Keratinocyte (primary cell): ENCODE measurements at regions not wholly inside any gene's neighbourhood (a gene's known extent, or its start where the extent isn't known, plus 50 kb on each side); places are given as distances from the start of the nearest gene placed in this dataset.

Source experiments
- CTCF ChIP-seq, 3 experiments: IDR thresholded peaks in 1 of 3; conservative IDR thresholded peaks in 1 of 3; optimal IDR thresholded peaks in 1 of 3; 2 replicates in 2 of 3; 3 replicates in 1 of 3; pipeline versions ENCODE3 to v1.5.1; 2011; ENCODE audit warnings: low read length in 3 of 3, mild to moderate bottlenecking in 3 of 3, moderate library complexity in 2 of 3, control low read depth in 1 of 3, inconsistent platforms in 1 of 3; ENCODE audit not compliant: insufficient read depth in 2 of 3; ENCODE audit errors: extremely low read depth in 1 of 3
- EZH2 ChIP-seq: IDR thresholded peaks from one replicate; pipeline ENCODE4 v1.6.1; 2012; ENCODE audit warnings: inconsistent platforms, mild to moderate bottlenecking, low read length, moderate library complexity

- TF ChIP-seq CTCF (optimal IDR thresholded peaks at IDR 0.05 in 1 of 3, IDR thresholded peaks at IDR 0.05 in 1 of 3, conservative IDR thresholded peaks at IDR 0.05 in 1 of 3; ENCODE audit: extremely low read depth in 1 of 3, insufficient read depth in 2 of 3, low read length in 3 of 3) (no peak), EZH2 (no peak)
Measured at GRCh38 chr11:81368192-81368591, 1365.5 kb downstream of the FAM181B start.
